ENCODE measurements at regions not wholly inside any gene's neighbourhood (a gene's known extent, or its start where the extent isn't known, plus 50 kb on each side); places are given as distances from the start of the nearest gene placed in this dataset.
"Not testable (repeated sequence)": the region's sequence is repeated elsewhere in the genome, so short reads cannot be mapped to it uniquely, and the experiment has no call there.

GRCh38 chr6:19205076-19205475, 632.1 kb upstream of the ID4 start:
- TF ChIP-seq, protein P1, sequence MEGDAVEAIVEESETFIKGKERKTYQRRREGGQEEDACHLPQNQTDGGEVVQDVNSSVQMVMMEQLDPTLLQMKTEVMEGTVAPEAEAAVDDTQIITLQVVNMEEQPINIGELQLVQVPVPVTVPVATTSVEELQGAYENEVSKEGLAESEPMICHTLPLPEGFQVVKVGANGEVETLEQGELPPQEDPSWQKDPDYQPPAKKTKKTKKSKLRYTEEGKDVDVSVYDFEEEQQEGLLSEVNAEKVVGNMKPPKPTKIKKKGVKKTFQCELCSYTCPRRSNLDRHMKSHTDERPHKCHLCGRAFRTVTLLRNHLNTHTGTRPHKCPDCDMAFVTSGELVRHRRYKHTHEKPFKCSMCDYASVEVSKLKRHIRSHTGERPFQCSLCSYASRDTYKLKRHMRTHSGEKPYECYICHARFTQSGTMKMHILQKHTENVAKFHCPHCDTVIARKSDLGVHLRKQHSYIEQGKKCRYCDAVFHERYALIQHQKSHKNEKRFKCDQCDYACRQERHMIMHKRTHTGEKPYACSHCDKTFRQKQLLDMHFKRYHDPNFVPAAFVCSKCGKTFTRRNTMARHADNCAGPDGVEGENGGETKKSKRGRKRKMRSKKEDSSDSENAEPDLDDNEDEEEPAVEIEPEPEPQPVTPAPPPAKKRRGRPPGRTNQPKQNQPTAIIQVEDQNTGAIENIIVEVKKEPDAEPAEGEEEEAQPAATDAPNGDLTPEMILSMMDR (conservative IDR thresholded peaks at IDR 0.05), result no peak
- no peak for TF ChIP-seq ZFX (IDR thresholded peaks at IDR 0.05)
- no peak overlapping the region for H3K27ac ChIP-seq

- TF ChIP-seq, protein P1 (conservative IDR thresholded peaks at IDR 0.05), result no peak
- TF ChIP-seq ZFX (IDR thresholded peaks at IDR 0.05), result no peak
- no peak overlapping the region for H3K27ac ChIP-seq
These were observed 628.0 kb upstream of the ID4 start for GRCh38 chr6:19209202-19209601.

DNA sequence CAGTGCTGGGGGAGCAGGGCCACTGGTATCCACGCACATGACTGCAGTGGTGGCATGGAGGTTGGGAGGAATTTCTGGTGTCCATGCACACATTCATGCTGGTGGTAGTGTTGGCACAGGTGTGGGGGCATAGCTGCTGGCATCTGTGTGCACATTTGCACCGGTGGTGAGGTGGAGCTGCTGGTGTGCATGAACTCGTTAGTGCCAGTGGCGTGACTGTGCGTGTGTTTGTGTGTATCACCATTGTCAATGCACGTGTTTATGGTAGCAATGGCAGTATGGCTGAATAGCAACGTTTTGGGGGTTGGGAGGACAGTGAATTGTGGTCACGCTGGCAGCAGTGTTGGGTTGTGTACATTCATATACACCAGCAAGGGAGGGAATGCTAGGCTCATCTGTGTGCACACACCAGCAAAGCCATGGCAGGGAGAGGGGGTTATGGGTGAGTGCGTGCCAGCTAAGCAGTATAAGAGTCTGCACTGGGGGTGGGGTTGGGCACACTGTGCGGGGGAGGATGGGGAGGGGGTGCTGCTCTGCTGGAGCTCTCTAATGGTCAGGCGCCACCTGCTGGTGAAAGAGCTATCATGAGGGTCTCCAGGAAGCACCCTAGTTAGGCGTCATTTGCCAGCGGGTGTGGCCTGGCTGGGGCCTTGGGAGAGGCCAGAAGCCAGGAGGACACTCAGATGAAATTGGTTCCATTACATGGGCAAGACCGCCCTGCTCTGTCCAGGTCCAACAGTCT, 626.1 kb upstream of the ID4 start:
- no peak overlapping the region for H3K27ac ChIP-seq
- TF ChIP-seq ZFX (IDR thresholded peaks at IDR 0.05), result no peak
- TF ChIP-seq, protein P1 (conservative IDR thresholded peaks at IDR 0.05), result peak; percentile 45

DNA sequence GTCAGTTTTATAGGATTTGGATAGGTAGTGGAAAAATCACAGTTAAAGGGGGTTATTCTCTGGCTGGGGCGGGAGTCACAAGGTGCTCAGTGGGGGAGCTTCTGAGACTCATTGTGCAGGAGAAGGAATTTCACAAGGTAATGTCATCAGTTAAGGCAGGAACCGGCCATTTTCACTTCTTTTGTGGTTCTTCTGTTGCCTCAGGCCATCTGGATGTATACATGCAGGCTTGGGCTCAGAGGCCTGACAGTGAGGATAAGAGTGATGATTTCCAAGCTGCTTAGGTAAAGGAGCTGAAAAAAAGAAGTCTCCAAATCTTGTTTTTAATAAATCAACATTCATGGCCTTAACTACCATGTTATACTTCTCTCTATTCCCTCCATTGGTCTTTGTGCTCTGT, 622.9 kb upstream of the ID4 start:
- H3K27ac ChIP-seq, result no peak overlapping the region
- no peak for TF ChIP-seq ZFX (IDR thresholded peaks at IDR 0.05)

GRCh38 chr6:19219931-19220330, 617.2 kb upstream of the ID4 start:
- H3K27ac ChIP-seq, result no peak overlapping the region
- TF ChIP-seq, protein P1 (conservative IDR thresholded peaks at IDR 0.05), result no peak
- no peak for TF ChIP-seq ZFX (IDR thresholded peaks at IDR 0.05)

- TF ChIP-seq, protein P1 (conservative IDR thresholded peaks at IDR 0.05), result no peak
- no peak for TF ChIP-seq ZFX (IDR thresholded peaks at IDR 0.05)
- H3K27ac ChIP-seq, result no peak overlapping the region
These were observed 605.1 kb upstream of the ID4 start for GRCh38 chr6:19231878-19232561.

- H3K27ac ChIP-seq, result no peak overlapping the region
- TF ChIP-seq, protein P1 (conservative IDR thresholded peaks at IDR 0.05), result no peak
- TF ChIP-seq ZFX (IDR thresholded peaks at IDR 0.05), result no peak
These were observed 591.5 kb upstream of the ID4 start for GRCh38 chr6:19245656-19246055.

DNA sequence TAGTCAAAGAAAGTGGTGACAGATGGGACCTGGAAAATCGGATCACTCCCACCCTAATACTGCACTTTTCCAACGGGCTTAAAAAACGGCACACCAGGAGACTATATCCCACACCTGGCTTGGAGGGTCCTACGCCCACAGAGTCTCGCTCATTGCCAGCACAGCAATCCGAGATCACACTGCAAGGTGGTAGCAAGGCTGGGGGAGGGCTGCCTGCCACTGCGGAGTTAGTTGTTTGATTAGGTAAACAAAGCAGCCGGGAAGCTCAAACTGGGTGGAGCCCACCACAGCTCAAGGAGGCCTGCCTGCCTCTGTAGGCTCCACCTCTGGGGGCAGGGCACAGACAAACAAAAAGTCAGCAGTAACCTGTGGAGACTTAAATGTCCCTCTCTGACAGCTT, 590.0 kb upstream of the ID4 start:
- H3K27ac ChIP-seq, result not testable (repeated sequence)

GRCh38 chr6:19256123-19256522, 581.0 kb upstream of the ID4 start:
- H3K27ac ChIP-seq, result not testable (repeated sequence)
